ENCODE measurements at regions not wholly inside any gene's neighbourhood (a gene's known extent, or its start where the extent isn't known, plus 50 kb on each side); places are given as distances from the start of the nearest gene placed in this dataset.

GRCh38 chr14:51458563-51458955 is 193.2 kb upstream of the FRMD6 start:
- DNase-seq, result no peak
- Histone ChIP-seq H3K4me3 (no peak overlapping the region), H3K27ac (no peak overlapping the region), H3K9me3 (no peaks in the 10 kb centered on the region), H3K27me3 (no peaks in the 10 kb centered on the region), H3K4me1 (no peaks in the 10 kb centered on the region), H3K36me3 (no peaks in the 10 kb centered on the region)
- WGBS, 2 donors, result 83 to 87% methylated on average over 1 of the region's 1 CpG
- intact Hi-C loops (cut with DNase I), result no loop called here
- TF ChIP-seq POLR2AphosphoS5 (IDR thresholded peaks at IDR 0.05) (no peak), EP300 (IDR thresholded peaks at IDR 0.05) (no peak), POLR2A (IDR thresholded peaks at IDR 0.05) (no peak), CTCF (IDR thresholded peaks at IDR 0.05) (no peak)

GRCh38 chr14:51460011-51460410 is 191.7 kb upstream of the FRMD6 start:
- Histone ChIP-seq H3K4me1 (no peaks in the 10 kb centered on the region), H3K4me3 (no peak overlapping the region), H3K27ac (no peak overlapping the region), H3K36me3 (no peaks in the 10 kb centered on the region), H3K27me3 (no peaks in the 10 kb centered on the region), H3K9me3 (no peaks in the 10 kb centered on the region)
- no peak for TF ChIP-seq CTCF (IDR thresholded peaks at IDR 0.05)
- TF ChIP-seq POLR2AphosphoS5 (IDR thresholded peaks at IDR 0.05), result no peak
- no peak for TF ChIP-seq EP300 (IDR thresholded peaks at IDR 0.05)
- no peak for DNase-seq
- intact Hi-C loops (cut with DNase I), result no loop called here
- WGBS, 2 donors, result 32 to 38% methylated on average over 1 of the region's 1 CpG

DNA sequence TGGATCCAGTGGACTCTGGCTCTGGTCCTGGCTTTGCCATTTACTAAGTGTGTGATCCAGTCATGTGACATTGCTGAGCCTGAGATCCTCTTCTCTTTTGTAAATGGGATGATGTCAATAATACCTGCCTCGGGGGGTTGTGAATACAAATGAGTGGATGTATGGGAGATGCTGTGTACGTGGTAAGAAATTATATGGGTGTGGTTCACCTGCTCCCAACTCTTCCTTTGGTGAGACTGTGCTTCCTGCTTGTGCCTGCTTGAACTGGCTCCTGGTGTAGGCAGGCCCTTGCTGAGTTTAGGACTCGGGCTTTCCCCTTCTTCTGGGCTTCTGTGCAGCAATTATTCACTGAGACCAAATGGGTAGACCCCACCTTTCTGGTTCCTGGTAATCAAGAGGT is 189.5 kb upstream of the FRMD6 start:
- Histone ChIP-seq H3K4me3 (no peak overlapping the region), H3K9me3 (no peaks in the 10 kb centered on the region), H3K27ac (no peak overlapping the region), H3K27me3 (no peaks in the 10 kb centered on the region), H3K36me3 (no peaks in the 10 kb centered on the region), H3K4me1 (no peaks in the 10 kb centered on the region)
- intact Hi-C loops (cut with DNase I), result no loop called here
- TF ChIP-seq POLR2AphosphoS5 (IDR thresholded peaks at IDR 0.05) (no peak), POLR2A (IDR thresholded peaks at IDR 0.05) (no peak), CTCF (IDR thresholded peaks at IDR 0.05) (no peak), EP300 (IDR thresholded peaks at IDR 0.05) (no peak)
- no peak for DNase-seq
- 23 to 65% methylated on average over 3 of the region's 3 CpGs for WGBS, 2 donors

DNA sequence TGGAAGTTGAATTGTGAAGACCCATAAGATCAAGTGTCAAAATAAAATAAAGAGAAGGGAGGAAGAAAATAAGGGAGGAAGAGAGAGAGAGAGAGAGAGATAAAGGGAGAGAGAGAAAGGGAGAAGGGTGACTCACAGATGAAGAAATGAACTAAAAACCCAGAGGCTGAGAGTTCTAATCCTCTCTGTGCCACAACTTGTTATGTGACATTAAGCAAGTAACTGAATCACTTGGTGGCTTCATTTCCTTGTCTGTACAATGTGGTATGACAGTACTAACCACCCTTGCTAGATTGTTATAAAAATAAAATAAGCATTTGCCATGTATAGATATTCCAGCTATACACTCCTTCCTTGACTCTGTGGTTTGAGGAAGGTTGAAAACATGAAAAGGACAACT is 189.0 kb upstream of the FRMD6 start:
- TF ChIP-seq POLR2AphosphoS5 (IDR thresholded peaks at IDR 0.05) (no peak), EP300 (IDR thresholded peaks at IDR 0.05) (no peak), POLR2A (IDR thresholded peaks at IDR 0.05) (no peak), CTCF (IDR thresholded peaks at IDR 0.05) (no peak)

DNA sequence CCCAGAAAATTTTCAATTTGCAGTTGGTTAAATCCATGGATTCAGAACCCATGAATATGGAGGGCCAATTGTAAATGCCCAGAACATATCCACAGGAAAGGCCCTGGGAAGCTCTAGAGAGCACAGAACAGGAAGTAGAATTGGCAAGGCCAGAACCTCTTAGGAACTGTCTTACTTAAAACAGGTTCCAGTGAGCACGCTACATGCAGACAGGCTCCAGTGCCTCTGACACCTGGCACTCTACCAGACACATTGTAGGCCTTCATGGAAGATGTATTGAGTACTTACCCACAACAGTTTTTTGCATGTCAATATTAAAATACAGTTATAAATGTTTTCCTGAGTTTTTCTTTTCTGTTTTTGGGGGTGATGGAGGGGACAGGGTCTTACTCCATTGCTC is 188.2 kb upstream of the FRMD6 start:
- no peak for TF ChIP-seq EP300 (IDR thresholded peaks at IDR 0.05)
- TF ChIP-seq CTCF (IDR thresholded peaks at IDR 0.05), result no peak
- TF ChIP-seq POLR2A (IDR thresholded peaks at IDR 0.05), result no peak
- TF ChIP-seq POLR2AphosphoS5 (IDR thresholded peaks at IDR 0.05), result no peak
- 85 to 89% methylated on average over 1 of the region's 1 CpG for WGBS, 2 donors
- H3K9me3 ChIP-seq, result no peaks in the 10 kb centered on the region
- H3K4me1 ChIP-seq, result no peaks in the 10 kb centered on the region
- no peaks in the 10 kb centered on the region for H3K36me3 ChIP-seq
- no peak overlapping the region for H3K4me3 ChIP-seq
- intact Hi-C loops (cut with DNase I), result no loop called here
- no peak for DNase-seq
- H3K27me3 ChIP-seq, result no peaks in the 10 kb centered on the region
- H3K27ac ChIP-seq, result no peak overlapping the region

More for the DNA sequence above, 189.0 kb upstream of the FRMD6 start:
- no peaks in the 10 kb centered on the region for H3K9me3 ChIP-seq
- no peaks in the 10 kb centered on the region for H3K36me3 ChIP-seq
- no peak overlapping the region for H3K27ac ChIP-seq
- intact Hi-C loops (cut with DNase I), result no loop called here
- no peak for DNase-seq
- no peaks in the 10 kb centered on the region for H3K4me1 ChIP-seq
- H3K4me3 ChIP-seq, result no peak overlapping the region
- H3K27me3 ChIP-seq, result no peaks in the 10 kb centered on the region

Data from sigmoid colon (tissue), 6 donors.